Stimulated activated CD4-positive, alpha-beta T cell treated with anti-CD3 and anti-CD28 coated beads, Interleukin-15, amount 100 ng/mL, for 1 hour (primary cell): ENCODE measurements at regions not wholly inside any gene's neighbourhood (a gene's known extent, or its start where the extent isn't known, plus 50 kb on each side); places are given as distances from the start of the nearest gene placed in this dataset.
"Not testable (repeated sequence)": the region's sequence is repeated elsewhere in the genome, so short reads cannot be mapped to it uniquely, and the experiment has no call there.

Source experiments
- DNase-seq, 2 donors: peaks; one replicate each; pipeline ENCODE4 v3.0.0-alpha.2; 2020; ENCODE audit warnings: low read depth in 1 of 2, low spot score in 1 of 2

DNA sequence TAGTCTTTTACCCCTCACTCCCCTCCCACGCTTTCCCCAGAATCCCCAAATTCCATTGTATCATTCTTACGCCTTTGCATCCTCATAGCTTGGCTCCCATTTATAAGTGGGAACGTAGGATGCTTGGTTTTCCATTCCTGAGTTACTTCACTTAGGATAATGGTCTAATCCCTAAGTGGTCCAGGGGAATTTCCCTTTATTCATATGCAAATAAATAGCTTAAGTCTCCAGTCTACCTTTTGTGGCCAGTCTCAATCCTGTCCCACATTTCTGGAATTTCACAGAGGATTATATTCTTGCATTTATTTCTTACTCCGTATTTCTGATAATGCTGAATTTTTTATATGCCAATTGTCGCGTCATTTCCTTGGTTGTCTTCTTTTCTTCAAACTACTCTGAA is 245.6 kb upstream of the DAB2 start:
- no peak for DNase-seq

DNA sequence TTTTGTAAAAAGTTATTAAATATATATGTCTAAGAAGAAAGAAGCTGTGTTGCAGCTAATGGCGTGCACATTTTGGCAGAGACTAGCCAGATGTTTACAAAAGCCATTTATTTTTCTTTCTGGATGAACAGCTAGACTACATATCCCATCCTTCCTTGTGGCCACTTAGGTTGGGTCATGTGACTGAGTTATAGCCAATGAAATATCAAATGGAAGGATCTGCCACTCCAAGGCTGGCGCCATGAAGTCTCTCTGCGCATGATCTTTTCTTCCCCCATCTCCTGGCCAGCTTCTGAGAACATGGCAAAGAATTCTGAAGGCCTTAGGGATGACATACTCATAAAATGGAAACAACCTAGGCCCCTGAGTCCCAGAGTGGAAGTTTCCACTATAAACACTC is 244.2 kb upstream of the DAB2 start:
- no peak for DNase-seq

DNA sequence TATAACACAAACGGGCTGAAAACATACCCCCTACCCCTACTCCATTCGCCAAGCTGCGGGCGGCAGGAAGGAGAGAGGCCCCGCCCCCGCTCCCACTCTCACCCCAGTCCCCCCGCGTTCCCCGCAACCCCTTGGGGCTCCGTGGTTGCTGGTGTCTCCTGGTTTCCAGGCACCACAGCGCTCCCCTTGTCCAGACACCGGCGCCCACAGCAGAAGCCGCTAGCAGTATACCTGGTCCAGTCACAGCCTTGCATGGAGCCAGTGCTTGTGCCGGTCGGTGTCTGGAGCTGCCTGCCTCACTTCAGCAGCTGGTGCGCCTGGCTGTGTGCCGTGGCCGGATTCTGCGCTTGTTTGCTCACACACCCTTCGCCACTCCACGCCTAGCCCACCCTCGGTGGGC is 240.5 kb upstream of the DAB2 start:
- DNase-seq, result no peak

DNA sequence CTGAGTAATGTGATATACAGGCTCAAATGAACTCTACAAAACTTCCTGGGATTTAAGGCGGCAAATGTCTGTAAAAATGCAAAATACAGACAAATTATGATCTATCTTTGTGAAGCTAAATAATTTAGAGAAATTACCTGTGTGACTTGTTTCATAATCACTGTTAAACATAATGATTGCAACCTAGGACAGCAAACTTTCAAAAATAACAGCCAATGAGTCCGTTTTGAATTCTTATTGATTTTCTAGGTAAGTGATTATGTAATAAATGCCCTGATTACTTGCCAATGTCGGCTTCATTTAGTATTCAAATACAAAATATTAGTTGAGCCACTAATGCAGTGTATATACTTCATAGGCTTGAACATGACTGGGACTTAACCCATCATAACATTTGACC is 238.2 kb upstream of the DAB2 start:
- DNase-seq, result no peak

DNA sequence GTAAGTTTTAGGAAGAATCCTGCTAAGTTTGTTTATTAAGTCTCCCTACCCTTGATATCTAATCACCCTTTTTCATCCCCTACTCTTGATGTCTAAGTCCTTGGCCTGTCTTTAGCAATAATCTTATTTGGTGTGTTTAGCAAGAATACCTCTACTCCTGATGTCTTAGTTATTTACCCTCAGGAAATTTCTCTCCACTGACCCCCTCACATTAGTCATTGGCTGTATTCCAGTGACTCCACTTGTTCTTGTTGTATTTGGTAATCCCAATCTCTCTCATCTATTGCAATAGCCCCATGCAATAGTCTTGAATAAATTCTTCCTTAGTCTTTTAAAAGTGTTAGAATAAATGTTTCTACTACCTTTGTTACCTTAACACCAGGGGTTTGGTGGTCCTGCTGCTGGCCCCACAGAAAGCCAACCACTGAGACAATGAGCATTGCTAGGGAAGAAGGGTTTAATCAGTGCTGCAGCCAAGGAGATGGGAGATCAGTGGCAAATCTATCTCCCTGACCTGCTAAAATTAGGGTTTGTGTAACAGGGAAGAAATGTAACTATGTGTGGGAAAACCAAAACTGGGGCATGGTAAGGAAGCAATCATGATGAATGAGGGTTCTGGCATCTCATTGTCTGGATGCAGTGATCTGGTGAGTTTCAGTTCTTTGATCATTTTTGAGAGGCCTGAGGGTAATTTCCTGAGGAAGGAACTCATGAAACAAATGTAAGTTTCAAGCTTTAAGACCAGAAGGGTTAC is 236.4 kb upstream of the DAB2 start:
- no peak for DNase-seq

DNA sequence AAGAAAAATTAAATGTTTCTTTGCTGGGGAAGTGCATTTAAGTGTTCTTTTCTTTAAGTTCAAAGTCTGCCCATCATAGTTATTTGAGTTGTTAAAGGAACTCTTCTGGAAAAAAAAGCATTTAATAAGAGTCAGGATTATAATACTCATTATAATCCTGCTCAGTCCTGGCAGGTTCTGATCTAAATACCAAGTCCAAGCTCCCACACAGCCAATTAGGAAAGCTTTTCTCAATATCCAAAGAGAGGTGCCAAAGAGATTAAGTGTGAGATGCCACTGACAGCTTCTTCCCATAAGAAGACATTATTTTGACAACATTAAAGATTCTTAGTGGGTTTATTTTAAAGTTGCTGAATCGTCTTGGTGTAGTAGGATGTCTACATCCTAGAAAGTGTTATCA is 235.2 kb upstream of the DAB2 start:
- DNase-seq, result no peak

DNA sequence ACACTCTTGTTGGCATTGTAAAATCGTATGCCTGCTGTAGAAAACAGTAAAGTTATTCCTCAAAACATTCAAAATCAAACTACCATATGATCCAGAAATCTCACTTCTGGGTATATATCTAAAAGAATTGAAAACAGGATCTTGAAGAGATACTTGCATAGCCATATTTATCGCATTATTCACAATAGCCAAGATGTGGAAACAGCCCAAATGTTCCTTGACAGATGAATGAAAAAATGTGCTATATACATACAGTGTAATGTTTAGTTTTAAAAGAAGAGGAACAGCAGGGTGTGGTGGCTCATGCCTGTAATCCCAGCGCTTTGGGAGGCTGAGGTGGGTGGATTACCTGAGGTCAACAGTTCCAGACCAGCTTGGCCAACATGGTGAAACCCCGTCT is 234.1 kb upstream of the DAB2 start:
- DNase-seq, result no peak

DNA sequence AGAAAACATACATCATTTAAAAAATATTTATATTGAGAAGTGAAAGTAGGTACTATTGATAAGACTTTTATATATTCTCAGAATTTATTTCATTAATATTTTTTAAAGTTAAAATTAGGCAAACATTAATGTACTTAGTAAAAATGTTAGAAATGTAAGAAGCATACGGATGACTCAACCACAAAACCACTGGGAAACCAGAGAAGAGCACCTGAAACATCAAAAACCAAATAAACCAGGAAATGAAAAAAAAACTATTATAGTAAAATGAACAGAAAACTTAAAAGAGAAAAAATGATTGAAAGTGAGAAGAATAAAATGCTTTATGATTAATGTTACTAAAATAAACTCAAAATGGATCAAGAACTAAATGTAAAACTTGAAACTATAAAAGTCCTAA is 233.2 kb upstream of the DAB2 start:
- no peak for DNase-seq

DNA sequence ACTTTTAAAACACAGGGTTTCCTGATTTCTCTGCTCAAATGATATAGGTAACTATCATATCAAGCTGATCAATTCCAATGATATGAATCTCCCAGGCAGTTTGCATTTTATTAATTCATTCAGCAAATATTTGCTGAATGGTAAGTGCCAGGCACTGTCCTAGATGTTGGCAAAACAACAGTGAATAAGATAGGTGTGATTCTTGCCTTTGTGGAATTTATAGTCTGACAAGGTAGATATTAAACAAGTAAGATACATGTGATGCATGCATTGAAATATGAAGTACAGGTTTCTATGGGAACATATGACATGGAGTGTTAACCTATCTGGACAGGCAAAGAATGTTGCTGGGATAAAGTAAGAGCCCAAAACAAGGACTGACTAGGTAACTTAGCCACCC is 231.8 kb upstream of the DAB2 start:
- no peak for DNase-seq

DNA sequence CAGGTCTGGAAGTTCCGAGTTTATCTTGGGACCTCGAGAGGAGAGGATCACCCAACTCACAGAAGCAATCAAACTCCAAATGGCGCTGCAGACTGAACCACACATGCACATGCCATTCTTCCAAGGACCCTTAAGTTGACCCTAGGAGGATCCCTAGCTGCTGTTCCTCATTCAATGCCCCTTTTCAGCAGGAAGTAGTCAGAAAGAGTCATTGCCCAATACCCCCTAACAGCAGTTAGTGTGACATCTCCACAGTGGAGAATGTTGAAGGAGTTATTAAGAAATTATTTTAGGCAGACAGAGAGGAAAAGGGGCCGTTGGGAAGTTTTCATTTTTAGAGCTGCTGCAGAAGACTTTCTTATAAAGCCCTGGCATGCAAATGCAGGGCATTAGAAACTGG is 229.9 kb upstream of the DAB2 start:
- no peak for DNase-seq

DNA sequence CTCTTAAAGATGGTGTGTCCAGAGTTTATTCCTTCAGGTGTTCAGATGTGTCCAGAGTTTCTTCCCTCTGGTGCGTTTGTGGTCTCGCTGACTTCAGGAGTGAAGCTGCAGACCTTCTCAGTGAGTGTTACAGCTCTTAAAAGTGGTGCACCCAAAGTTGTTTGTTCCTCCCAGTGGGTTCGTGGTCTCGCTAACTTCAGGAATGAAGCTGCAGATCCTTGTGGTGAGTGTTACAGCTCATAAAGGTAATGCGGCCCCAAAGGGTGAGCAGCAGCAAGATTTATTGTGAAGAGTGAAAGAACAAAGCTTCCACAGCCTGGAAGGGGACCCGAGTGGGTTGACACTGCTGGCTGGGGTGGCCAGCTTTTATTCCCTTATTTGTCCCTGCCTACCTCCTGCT is 227.7 kb upstream of the DAB2 start:
- DNase-seq, result not testable (repeated sequence)

DNA sequence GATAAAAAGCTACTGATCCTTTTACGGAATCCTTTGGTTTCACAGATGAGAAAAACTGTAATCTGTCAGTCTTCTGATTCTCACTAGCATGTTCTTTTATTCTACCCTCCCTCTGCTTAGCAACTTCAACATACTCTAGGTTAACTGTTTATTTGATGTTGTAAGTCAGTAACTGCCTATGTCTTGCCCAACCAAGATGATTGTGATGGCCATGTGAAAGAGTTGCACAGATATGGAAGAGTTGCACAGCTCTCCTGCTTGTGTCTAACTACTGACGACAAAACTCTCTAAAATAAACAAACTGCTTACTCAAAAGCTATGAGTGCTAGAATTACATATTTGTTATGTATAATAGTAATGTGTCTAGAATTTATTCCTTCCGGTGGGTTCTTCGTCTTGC is 227.3 kb upstream of the DAB2 start:
- no peak for DNase-seq

DNA sequence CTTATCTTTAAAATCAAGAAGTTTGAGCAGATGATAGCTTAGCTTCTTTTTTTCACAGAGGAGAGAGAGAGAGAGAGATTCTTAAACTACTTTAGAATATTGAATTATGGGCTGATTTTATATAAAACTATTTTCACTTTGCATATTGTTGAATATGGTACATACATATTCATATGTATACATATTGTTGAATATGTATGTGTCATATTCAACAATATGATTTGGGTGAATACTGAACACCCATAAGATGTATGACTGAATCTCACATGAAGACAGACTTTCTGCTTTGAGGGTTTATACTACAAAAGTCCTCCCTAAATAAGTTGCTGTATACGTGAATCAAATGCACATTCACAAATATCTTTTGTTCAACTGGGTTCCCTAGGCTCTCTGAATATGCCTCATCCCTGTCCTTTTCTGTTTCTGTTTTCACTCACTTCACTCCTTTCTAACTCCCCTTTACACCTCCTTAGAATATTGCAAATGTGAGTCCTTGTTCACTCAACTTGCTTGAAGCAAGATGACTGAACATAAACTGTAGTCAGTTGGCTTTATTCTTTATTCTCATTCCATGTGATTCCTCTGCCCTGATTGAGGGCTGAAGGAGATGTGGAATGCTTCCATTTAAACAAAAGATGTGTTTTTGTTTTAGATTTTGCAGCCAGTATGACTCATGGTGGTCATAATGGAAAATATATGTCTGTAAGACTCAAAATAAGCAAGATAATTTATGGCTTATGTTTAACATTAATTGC is 225.4 kb upstream of the DAB2 start:
- no peak for DNase-seq

DNA sequence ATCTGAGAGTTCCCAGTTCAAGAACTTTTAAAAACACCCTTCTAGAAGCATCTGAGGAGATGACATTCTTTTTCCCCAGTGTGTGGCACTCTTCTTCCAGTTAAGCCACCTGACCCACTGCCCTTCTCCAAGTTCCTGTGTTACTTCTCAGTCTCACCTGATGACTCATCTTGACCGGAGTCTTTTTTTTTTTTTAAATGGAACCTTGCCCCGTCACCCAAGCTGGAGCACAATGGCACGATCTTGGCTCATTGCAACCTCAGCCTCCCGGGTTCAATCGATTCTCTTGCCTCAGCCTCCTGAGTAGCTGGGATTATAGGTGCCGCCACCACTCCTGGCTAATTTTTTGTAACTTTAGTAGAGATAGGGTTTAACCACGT is 224.1 kb upstream of the DAB2 start:
- no peak for DNase-seq

DNA sequence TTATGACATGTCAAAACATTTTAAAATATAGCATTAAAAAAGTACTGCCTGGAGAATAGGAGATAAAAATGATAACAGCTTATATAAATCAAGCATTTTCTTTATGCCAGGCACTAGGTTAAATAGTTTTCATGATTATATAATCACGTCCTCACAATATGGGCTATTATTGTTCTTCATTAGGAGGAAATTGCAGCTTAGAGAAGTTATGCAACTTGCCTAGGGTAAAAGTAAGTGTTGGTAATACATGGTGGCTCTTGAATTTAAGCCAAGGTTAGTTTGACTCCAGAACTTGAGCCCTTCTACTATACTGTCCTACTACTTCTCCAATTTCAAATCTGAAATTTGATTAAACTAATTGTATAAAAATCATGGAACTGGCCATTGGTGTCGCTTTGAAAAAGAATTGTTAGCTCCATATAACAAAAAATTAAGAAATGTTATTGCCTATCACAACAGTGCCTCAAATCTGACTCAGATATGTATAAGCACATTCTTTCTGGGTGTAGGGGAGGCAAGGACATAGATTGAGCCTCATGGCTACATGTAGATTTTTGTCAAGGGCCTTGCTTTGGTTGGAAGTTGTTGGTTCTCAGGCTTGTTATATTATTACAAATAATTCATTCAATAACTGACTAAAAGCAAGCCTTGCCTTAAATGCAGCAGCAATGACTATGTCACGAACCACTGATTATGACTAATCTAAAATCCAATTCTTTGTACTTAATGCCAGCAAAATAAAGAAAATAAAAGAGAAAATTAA is 223.5 kb upstream of the DAB2 start:
- DNase-seq, result no peak

DNA sequence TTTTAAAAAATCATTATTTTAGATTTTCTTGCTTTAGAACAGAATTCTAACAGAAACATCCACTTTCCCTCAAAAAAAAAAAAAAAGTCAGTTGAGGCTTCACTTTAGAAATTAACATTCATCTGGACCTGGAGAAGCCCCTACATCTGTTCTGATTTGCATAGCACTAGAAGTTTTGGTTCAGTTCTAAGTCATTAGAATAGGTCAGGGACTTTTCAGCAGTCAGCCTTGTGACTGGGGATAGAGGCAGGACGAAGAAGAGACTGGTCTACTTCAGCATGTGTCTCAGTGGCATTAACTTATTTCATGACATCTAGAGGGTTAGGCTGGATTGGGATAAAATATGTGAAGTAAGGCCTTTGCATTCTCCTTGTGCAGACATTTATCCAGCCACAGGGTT is 215.8 kb upstream of the DAB2 start:
- DNase-seq, result no peak

DNA sequence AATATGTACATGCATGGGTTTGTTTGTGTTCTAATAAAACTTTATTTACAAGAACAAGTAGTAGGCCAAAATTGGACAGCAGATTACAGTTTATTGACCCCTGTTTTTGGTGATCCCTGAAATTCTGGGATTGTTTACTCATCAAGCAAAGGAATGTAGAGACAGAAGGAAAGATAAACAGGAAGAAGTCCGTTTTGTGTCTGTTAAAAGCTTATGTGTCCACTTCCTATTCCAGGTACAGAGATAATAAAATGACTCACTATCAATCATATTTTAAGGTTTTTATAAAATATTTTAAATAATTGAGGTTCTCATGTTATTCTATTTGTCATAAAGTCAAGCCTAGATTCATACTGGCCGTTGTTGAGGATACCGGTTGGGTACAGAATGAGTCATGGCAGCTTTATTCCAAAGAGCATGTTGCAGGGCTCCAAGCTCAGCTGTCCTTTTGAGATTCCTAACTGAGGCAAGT is 214.9 kb upstream of the DAB2 start:
- no peak for DNase-seq

DNA sequence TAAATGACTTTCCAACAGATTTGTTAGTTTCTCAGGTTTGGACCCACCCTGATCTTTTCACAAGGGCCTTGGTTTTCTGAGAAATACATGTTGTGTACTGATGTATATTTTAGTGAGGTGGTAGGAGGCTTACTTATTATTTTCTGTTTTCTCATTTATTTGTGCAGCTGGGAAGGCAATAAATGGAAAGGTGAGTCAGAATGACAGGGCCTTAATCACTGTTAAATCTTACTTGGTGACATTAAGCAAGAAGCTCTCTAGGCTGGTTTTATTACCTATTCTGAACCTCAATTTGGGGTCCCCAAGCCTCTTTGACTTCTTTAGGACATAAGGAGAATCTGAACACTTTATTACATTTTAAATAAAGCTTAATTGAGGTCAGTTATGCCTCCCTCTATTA is 214.0 kb upstream of the DAB2 start:
- no peak for DNase-seq

DNA sequence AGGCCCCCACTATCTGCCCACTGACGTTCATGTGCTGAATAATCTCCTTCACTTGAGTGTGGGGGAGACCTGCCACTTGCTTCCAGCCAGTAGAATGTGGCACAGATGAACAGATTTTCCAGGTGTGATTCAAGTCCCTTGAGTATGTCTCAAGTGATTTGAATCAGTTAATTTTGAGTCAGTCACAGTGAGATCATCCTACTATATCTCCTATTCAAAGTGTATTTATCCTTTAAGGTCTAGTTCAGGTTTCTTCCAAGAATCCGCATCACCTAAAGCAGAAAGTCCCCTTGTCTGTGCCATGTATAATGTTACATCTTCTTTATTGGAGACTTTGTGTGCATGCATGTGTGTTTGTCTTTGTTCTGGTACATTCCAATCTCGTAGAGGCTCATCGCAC is 208.3 kb upstream of the DAB2 start:
- no peak for DNase-seq

DNA sequence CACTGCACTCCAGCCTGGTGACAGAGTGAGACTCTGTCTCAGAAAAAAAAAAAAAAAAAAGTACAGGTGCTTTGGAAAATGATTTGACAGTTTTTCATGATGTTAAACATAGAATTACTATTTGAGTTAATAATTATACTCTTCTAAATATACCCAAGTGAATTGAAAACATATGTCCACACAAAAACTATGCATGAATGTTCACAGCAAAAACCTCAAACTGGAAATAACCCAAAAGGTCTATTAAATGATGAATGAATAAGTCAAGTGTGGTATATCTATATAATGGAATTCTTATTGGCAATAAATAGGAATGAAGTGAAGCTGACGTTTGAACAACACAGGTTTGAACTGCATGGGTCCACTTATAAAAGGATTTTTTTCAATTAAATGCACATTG is 207.2 kb upstream of the DAB2 start:
- DNase-seq, result no peak

DNA sequence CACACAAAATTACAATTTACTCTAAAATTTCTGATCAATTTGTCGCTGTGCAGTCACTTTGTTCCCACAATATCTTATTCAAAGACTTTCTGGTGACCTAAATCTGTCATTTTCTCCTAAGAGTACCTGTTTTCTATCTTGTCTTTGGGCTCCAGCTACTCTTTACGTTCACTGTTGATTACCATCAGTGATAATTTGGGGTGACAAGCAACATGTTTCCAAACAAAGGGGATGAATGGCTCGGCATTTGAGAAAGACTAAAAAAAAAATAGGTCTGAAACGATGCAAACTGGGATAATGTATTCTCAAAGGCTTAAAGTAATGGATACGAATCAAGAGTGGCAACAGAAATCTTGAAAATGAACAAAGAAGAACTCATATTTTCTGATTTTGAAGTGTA is 205.2 kb upstream of the DAB2 start:
- no peak for DNase-seq

DNA sequence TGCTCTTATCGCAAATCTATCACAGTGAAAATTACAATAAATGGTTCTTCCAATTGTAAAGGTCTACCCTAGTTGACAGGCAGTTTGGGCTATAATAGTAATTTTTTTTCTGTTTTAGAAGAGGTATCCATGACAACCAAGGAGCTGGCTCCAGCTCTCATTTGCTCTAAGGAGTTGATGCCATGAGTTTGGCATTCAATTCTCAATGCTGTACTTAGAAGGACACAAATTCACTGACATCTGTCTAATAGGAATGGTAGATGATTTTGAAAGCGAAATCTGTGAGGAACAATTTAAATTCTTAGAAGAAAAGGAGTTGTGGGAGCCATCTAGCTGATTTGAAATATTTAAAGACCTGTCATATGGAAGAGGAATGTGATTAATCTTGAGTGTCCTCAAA is 203.6 kb upstream of the DAB2 start:
- no peak for DNase-seq
